GM06990 (cell line): ENCODE measurements at regions not wholly inside any gene's neighbourhood (a gene's known extent, or its start where the extent isn't known, plus 50 kb on each side); places are given as distances from the start of the nearest gene placed in this dataset.

Experiments used
- DNase-seq: peaks from one replicate; pipeline ENCODE4 v3.0.0-alpha.2; 2011; ENCODE audit not compliant: insufficient read length; ENCODE audit errors: extremely low read depth
- H3K27me3 ChIP-seq: replicated peaks from 2 replicates; pipeline ENCODE4 v1.6.0; 2011; ENCODE audit warnings: low read length; ENCODE audit not compliant: control insufficient read depth, insufficient read depth
- H3K36me3 ChIP-seq: 2 replicates; pipeline ENCODE4 v1.5.1; 2011; ENCODE audit warnings: low read length; ENCODE audit not compliant: control insufficient read depth, insufficient read depth
- H3K4me3 ChIP-seq: replicated peaks from 2 replicates; pipeline ENCODE4 v1.5.1; 2011; ENCODE audit warnings: low read depth, mild to moderate bottlenecking, control low read depth, low read length
- TF ChIP-seq, protein P1 (sequence below): IDR thresholded peaks from 2 replicates; pipeline ENCODE4 v1.5.1; 2011; ENCODE audit warnings: low read length, control low read depth, mild to moderate bottlenecking, inconsistent platforms; ENCODE audit not compliant: insufficient read depth, poor library complexity, severe bottlenecking

DNA sequence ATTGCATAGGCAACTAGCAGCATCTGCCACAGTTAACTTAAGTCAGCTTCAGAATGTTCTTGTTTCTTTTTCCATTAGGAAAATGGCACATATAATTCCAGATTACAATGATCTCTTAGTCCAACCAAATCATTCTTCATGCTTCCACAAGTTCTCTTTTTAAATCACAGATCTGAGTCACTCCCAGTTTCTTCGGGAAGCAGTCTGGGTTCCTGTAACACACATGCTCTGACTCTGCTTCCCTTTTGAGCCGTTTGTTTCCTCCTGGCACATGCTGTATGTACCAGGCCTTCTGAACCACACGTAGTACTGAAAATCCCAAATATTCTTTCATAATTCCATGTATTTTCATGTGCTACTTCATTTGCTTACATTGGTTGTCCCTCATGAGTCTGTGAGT is 388.8 kb upstream of the PDE3A start:
- DNase-seq, result no peak
- Histone ChIP-seq H3K4me3 (no peak overlapping the region), H3K36me3 (no peaks in the 10 kb centered on the region), H3K27me3 (no peaks in the 10 kb centered on the region)
- TF ChIP-seq, protein P1, sequence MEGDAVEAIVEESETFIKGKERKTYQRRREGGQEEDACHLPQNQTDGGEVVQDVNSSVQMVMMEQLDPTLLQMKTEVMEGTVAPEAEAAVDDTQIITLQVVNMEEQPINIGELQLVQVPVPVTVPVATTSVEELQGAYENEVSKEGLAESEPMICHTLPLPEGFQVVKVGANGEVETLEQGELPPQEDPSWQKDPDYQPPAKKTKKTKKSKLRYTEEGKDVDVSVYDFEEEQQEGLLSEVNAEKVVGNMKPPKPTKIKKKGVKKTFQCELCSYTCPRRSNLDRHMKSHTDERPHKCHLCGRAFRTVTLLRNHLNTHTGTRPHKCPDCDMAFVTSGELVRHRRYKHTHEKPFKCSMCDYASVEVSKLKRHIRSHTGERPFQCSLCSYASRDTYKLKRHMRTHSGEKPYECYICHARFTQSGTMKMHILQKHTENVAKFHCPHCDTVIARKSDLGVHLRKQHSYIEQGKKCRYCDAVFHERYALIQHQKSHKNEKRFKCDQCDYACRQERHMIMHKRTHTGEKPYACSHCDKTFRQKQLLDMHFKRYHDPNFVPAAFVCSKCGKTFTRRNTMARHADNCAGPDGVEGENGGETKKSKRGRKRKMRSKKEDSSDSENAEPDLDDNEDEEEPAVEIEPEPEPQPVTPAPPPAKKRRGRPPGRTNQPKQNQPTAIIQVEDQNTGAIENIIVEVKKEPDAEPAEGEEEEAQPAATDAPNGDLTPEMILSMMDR, result no peak

DNA sequence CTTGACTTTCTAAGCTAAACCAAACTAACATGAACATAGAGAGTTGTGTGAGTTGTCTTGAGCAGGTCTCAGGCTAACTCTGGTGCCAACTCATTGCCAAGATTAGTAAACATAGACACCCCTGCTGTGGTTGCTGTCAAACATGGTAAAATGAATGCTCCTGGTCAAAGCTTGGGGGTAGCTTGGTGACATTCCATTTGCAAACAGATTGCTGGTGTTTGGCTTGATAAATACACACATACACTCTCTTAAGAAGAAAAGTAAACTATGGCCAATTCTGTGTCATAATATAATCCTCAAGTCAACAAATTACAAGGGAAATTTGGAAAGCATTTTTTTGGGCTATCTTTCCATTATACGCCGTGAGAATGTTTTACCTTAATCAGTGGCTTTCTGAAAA is 386.4 kb upstream of the PDE3A start:
- TF ChIP-seq, protein P1, result no peak
- no peak for DNase-seq
- Histone ChIP-seq H3K36me3 (no peaks in the 10 kb centered on the region), H3K27me3 (no peaks in the 10 kb centered on the region), H3K4me3 (no peak overlapping the region)

DNA sequence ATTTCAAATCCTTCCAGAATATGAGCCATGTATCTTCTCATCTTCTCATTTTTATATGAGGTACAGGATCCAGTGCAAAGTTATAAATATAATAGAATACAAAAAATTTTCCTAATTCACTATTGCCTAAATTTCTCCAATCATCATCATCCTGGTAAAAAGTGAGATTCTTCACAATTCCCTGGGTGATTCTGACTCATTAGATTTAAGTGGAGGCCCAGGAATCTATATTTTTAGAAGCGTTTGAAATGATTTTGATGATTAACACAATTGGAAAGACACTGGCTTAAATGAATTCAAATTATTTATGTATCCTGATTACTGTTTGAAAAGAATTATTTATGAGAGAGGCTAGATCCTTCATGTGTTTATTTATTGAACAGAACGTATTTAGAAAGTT is 380.3 kb upstream of the PDE3A start:
- Histone ChIP-seq H3K27me3 (no peaks in the 10 kb centered on the region), H3K36me3 (no peaks in the 10 kb centered on the region), H3K4me3 (no peak overlapping the region)
- DNase-seq, result no peak
- TF ChIP-seq, protein P1, result no peak

DNA sequence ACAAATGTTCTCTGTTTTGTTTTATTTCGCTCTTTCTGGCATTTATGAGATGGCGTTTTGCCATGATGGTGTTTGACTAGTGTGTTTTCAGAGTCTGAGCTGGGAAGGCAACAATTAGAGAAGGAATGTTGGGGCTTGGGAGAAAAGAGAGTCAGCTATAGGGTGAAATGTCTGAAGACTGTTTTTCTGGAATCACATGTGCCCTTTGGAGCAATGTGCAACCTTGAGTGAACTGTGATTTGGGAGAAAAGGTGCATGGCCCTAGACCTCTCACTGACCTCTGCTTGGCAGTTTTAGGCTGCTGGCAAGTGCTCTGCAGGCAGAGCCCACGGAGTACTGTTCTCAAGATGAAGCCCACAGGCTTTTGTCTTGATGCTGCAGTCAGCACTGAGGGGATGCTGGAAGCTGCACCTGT is 379.9 kb upstream of the PDE3A start:
- TF ChIP-seq, protein P1, result no peak
- H3K36me3 ChIP-seq, result no peaks in the 10 kb centered on the region
- H3K4me3 ChIP-seq, result no peak overlapping the region
- H3K27me3 ChIP-seq, result no peaks in the 10 kb centered on the region
- DNase-seq, result no peak

DNA sequence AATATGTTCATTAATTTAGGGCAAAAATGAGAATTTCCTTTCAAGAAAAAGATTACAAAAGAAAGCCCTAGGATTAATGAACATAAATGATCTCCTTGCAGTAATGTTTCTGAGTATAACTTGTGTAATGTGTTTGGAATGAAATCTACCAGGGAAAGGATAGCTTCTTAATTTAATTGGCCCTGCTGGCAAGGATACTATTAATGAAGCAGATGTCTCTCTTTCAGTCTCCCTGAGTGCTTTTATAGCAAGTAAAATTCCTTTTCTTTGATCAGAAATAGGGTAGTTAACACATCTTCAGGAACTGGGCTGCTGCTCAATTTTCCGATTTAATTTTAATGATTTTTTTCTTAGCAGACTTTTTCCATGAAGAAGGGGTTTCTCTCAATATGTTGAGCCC is 379.4 kb upstream of the PDE3A start:
- no peaks in the 10 kb centered on the region for H3K36me3 ChIP-seq
- no peak for DNase-seq
- no peaks in the 10 kb centered on the region for H3K27me3 ChIP-seq
- TF ChIP-seq, protein P1, result no peak
- no peak overlapping the region for H3K4me3 ChIP-seq

DNA sequence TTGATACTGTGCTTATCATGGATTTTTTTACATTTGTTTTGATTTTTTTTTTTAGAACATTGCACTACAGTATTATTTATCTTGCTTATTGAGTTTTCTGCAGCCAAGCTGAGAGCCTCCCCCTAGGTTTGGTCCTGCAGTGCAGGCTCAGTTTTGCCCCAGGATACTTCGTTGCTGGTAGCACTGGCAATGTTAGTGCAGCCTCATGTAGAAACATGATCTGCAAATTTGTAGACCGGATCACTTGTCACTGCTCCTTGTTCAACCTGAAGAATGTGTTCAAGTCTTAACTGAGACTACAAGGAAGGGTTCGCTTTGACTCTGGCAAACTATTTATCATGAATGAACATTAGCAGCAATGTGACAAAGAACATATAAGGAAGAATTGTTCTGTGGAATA is 377.2 kb upstream of the PDE3A start:
- TF ChIP-seq, protein P1, result no peak
- DNase-seq, result no peak
- no peak overlapping the region for H3K4me3 ChIP-seq
- H3K36me3 ChIP-seq, result no peaks in the 10 kb centered on the region
- H3K27me3 ChIP-seq, result no peaks in the 10 kb centered on the region
